Epidermal melanocyte (primary cell): ENCODE measurements at regions not wholly inside any gene's neighbourhood (a gene's known extent, or its start where the extent isn't known, plus 50 kb on each side); places are given as distances from the start of the nearest gene placed in this dataset.

Source experiments
- DNase-seq: peaks from one replicate; pipeline ENCODE4 v3.0.0; 2011; ENCODE audit warnings: low spot score; ENCODE audit not compliant: insufficient read length

- DNase-seq: no peak
These were observed 136.7 kb upstream of the CHST15 start for GRCh38 chr10:124229989-124230634.

- DNase-seq: no peak
These were observed 136.0 kb upstream of the CHST15 start for GRCh38 chr10:124229201-124229988.

GRCh38 chr10:124228471-124228870 is 135.1 kb upstream of the CHST15 start:
- no peak for DNase-seq

- no peak for DNase-seq
These were observed 134.6 kb upstream of the CHST15 start for GRCh38 chr10:124227988-124228387.

- DNase-seq: no peak
These were observed 133.9 kb upstream of the CHST15 start for GRCh38 chr10:124227055-124227975.

GRCh38 chr10:124226271-124227054 is 133.1 kb upstream of the CHST15 start:
- no peak for DNase-seq

- DNase-seq: no peak
These were observed 132.3 kb upstream of the CHST15 start for GRCh38 chr10:124225467-124226270.

GRCh38 chr10:124225029-124225466 is 131.7 kb upstream of the CHST15 start:
- no peak for DNase-seq

GRCh38 chr10:124224331-124225028 is 131.1 kb upstream of the CHST15 start:
- no peak for DNase-seq

GRCh38 chr10:124223711-124224085 is 130.3 kb upstream of the CHST15 start:
- DNase-seq: no peak

- DNase-seq: no peak
These were observed 129.8 kb upstream of the CHST15 start for GRCh38 chr10:124222988-124223710.

GRCh38 chr10:124222318-124222987 is 129.1 kb upstream of the CHST15 start:
- no peak for DNase-seq

GRCh38 chr10:124221356-124222317 is 128.2 kb upstream of the CHST15 start:
- no peak for DNase-seq

GRCh38 chr10:124220971-124221355 is 127.6 kb upstream of the CHST15 start:
- no peak for DNase-seq

GRCh38 chr10:124220547-124220946 is 127.1 kb upstream of the CHST15 start:
- no peak for DNase-seq

- no peak for DNase-seq
These were observed 126.3 kb upstream of the CHST15 start for GRCh38 chr10:124219655-124220054.

GRCh38 chr10:124219062-124219461 is 125.7 kb upstream of the CHST15 start:
- DNase-seq: no peak
